ENCODE measurements at regions not wholly inside any gene's neighbourhood (a gene's known extent, or its start where the extent isn't known, plus 50 kb on each side); places are given as distances from the start of the nearest gene placed in this dataset.

DNA sequence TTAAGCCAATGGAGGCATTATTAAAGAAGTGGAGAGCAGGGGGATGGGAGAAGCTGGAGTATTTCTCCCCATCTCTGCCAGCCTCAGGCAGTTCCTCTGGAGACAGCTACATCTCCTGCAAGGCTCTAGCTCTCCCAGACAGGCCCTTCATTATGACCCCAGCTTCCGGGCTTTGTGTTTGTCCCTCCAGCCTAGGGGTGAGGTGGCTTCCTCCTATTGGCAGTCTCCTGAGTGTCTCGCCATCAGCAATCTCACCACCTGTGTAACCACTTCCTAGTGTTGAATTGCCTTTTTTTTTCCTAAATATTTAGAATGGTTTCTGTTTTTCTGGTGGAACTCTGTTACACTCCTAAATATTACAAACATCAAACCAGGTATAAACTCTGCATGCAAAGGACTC, 122.3 kb downstream of the FAM174B start:
- no peak overlapping the region for H3K56ac ChIP-seq (ENCODE audit: extremely low read depth, insufficient read depth, low read length)
- no TSS peak for BruUV-seq (replicated peaks)
- TF ChIP-seq BHLHE40 (IDR thresholded peaks at IDR 0.05; ENCODE audit: low read depth, low read length) (no peak), SMC3 (IDR thresholded peaks at IDR 0.05; ENCODE audit: low read depth, low read length) (no peak)
- TF ChIP-seq, protein P1, sequence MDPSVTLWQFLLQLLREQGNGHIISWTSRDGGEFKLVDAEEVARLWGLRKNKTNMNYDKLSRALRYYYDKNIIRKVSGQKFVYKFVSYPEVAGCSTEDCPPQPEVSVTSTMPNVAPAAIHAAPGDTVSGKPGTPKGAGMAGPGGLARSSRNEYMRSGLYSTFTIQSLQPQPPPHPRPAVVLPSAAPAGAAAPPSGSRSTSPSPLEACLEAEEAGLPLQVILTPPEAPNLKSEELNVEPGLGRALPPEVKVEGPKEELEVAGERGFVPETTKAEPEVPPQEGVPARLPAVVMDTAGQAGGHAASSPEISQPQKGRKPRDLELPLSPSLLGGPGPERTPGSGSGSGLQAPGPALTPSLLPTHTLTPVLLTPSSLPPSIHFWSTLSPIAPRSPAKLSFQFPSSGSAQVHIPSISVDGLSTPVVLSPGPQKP (IDR thresholded peaks at IDR 0.05; ENCODE audit: borderline replicate concordance, low read depth, low read length), result no peak
- TF ChIP-seq, protein P2, sequence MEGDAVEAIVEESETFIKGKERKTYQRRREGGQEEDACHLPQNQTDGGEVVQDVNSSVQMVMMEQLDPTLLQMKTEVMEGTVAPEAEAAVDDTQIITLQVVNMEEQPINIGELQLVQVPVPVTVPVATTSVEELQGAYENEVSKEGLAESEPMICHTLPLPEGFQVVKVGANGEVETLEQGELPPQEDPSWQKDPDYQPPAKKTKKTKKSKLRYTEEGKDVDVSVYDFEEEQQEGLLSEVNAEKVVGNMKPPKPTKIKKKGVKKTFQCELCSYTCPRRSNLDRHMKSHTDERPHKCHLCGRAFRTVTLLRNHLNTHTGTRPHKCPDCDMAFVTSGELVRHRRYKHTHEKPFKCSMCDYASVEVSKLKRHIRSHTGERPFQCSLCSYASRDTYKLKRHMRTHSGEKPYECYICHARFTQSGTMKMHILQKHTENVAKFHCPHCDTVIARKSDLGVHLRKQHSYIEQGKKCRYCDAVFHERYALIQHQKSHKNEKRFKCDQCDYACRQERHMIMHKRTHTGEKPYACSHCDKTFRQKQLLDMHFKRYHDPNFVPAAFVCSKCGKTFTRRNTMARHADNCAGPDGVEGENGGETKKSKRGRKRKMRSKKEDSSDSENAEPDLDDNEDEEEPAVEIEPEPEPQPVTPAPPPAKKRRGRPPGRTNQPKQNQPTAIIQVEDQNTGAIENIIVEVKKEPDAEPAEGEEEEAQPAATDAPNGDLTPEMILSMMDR (conservative IDR thresholded peaks at IDR 0.05; ENCODE audit: low read depth, low read length), result no peak
- no peak for ATAC-seq (ENCODE audit: low read depth)
- H3K4me1 ChIP-seq (ENCODE audit: control insufficient read depth, insufficient read depth, low read length), result no peaks in the 10 kb centered on the region
- CTCF ChIA-PET, result no interaction called here
- dilution Hi-C loops (cut with HindIII; ENCODE audit: low sequenced_read_pairs, unreplicated experiment) (no loop called here), intact Hi-C loops (cut with micrococcal nuclease) (no loop called here), in situ Hi-C loops (cut with MboI; ENCODE audit: low sequenced_read_pairs) (no loop called here)
- H3K4me2 ChIP-seq (ENCODE audit: low read depth, low read length), result no peak overlapping the region
- POLR2A ChIA-PET (ENCODE audit: unreplicated experiment), result no interaction called here
- no peak overlapping the region for H3K14ac ChIP-seq (replicated peaks; ENCODE audit: low read depth, low read length)
- H2BK120ac ChIP-seq (ENCODE audit: low read depth, low read length), result no peak overlapping the region
- H3K4ac ChIP-seq (ENCODE audit: low read depth, low read length), result no peak overlapping the region
- no peaks in the 10 kb centered on the region for H3K79me1 ChIP-seq (ENCODE audit: low read depth in 1 of 2, low read length in 2 of 2)
- no peak overlapping the region for H2BK15ac ChIP-seq (ENCODE audit: low read depth, low read length)
- no peak overlapping the region for H3K27ac ChIP-seq (ENCODE audit: insufficient read depth, low read length)
- no peak overlapping the region for H4K5ac ChIP-seq (ENCODE audit: low read depth, low read length)
- no peaks in the 10 kb centered on the region for H3K27me3 ChIP-seq (ENCODE audit: control insufficient read depth, insufficient read depth, low read length)
- H3K9me3 ChIP-seq (ENCODE audit: control insufficient read depth, insufficient read depth, low read length), result no peaks in the 10 kb centered on the region; the same call in 1 of the 2 replicates
- H2AFZ ChIP-seq (replicated peaks; ENCODE audit: low read length, poor library complexity), result no peak overlapping the region
- no peak overlapping the region for H4K91ac ChIP-seq (ENCODE audit: insufficient read depth, low read depth, low read length)
- no peak for DNase-seq
- H3K9ac ChIP-seq (ENCODE audit: low read depth, low read length), result no peak overlapping the region
- no peak overlapping the region for H3K4me3 ChIP-seq (ENCODE audit: insufficient read depth, low read depth, low read length)
- H3K18ac ChIP-seq (ENCODE audit: low read depth, low read length), result no peak overlapping the region
- no peak overlapping the region for H2AK5ac ChIP-seq (ENCODE audit: low read depth, low read length)
- H4K20me1 ChIP-seq (ENCODE audit: insufficient read depth, low read length), result no peaks in the 10 kb centered on the region
- no peak overlapping the region for H4K8ac ChIP-seq (ENCODE audit: low read depth in 2 of 2, low read length in 2 of 2)
- no peak overlapping the region for H2BK20ac ChIP-seq (ENCODE audit: low read depth, low read length)
- no peak overlapping the region for H2AK9ac ChIP-seq (replicated peaks; ENCODE audit: low read depth, low read length, poor library complexity)
- no CpG with 5 or more reads among the region's 2 CpGs for WGBS, 2 experiments (ENCODE audit: extremely low coverage in 2 of 2, insufficient read length in 1 of 2)
- H3K23ac ChIP-seq (ENCODE audit: low read depth, low read length), result no peak overlapping the region
- no peaks in the 10 kb centered on the region for H3K9me1 ChIP-seq (ENCODE audit: insufficient read depth, low read length)
- H3K36me3 ChIP-seq (ENCODE audit: control insufficient read depth, insufficient read depth, low read length), result no peaks in the 10 kb centered on the region
- no peak overlapping the region for H2BK5ac ChIP-seq (ENCODE audit: low read depth, low read length, poor library complexity, severe bottlenecking)

Measured in IMR-90 (cell line).